ENCODE measurements at regions not wholly inside any gene's neighbourhood (a gene's known extent, or its start where the extent isn't known, plus 50 kb on each side); places are given as distances from the start of the nearest gene placed in this dataset.

- TF ChIP-seq CTCF (IDR thresholded peaks at IDR 0.05) (no peak), POLR2AphosphoS5 (IDR thresholded peaks at IDR 0.05) (no peak), POLR2A (IDR thresholded peaks at IDR 0.05) (no peak)
Observed at GRCh38 chr6:138571181-138571580, 71.9 kb upstream of the NHSL1 start.
